Stimulated activated memory B cell treated with anti-CD40 and anti-IgM and Interleukin-4, amounts not matched to agents 10 μg/mL and 1 μg/mL and 100 μg/mL, for 72 hours (primary cell): ENCODE measurements at regions not wholly inside any gene's neighbourhood (a gene's known extent, or its start where the extent isn't known, plus 50 kb on each side); places are given as distances from the start of the nearest gene placed in this dataset.
"Not testable (repeated sequence)": the region's sequence is repeated elsewhere in the genome, so short reads cannot be mapped to it uniquely, and the experiment has no call there.

Experiments
- ATAC-seq: fragments of 150-1000 bp; cut with Tn5 transposase; 2 replicates; pipeline ENCODE4 v1.10.0; 2021
- H3K27ac Mint-ChIP-seq: one replicate; pipeline ENCODE4 v1.8.0; 2022; ENCODE audit warnings: mild to moderate bottlenecking, mixed read lengths
- H3K27me3 Mint-ChIP-seq: one replicate; pipeline ENCODE4 v1.8.0; 2022; ENCODE audit warnings: mixed read lengths
- H3K36me3 Mint-ChIP-seq: one replicate; pipeline ENCODE4 v1.8.0; 2022; ENCODE audit warnings: mixed read lengths
- H3K4me1 Mint-ChIP-seq: one replicate; pipeline ENCODE4 v1.8.0; 2022; ENCODE audit warnings: mixed read lengths
- H3K4me3 Mint-ChIP-seq: one replicate; pipeline ENCODE4 v1.8.0; 2022; ENCODE audit warnings: mild to moderate bottlenecking, moderate library complexity, mixed read lengths
- H3K9me3 Mint-ChIP-seq: one replicate; pipeline ENCODE4 v1.8.0; 2022; ENCODE audit warnings: mixed read lengths

DNA sequence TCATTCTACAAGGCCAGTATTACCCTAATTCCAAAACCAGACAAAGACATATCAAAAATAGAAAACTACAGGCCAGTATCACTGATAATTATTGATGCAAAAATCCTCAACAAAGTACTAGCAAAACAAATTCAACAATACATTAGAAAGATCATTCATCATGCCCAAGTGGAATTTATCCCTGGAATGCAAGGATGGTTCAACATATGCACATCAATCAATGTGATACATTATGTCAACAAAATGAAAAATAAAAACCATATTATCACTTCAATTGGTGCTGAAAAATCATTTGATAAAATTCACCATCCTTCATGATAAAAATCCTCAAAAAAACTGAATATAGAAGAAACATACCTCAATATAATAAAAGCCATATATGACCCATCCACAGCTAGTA lies 115.2 kb upstream of the SLC27A6 start:
- peaks cover 24% of the 10 kb centered on the region for H3K9me3 Mint-ChIP-seq
- no peaks in the 10 kb centered on the region for H3K36me3 Mint-ChIP-seq
- H3K4me1 Mint-ChIP-seq = no peaks in the 10 kb centered on the region
- ATAC-seq = no peak
- no peak overlapping the region for H3K27ac Mint-ChIP-seq
- H3K27me3 Mint-ChIP-seq = no peaks in the 10 kb centered on the region
- H3K4me3 Mint-ChIP-seq = no peak overlapping the region

GRCh38 chr5:128854931-128855330 lies 110.4 kb upstream of the SLC27A6 start:
- Mint-ChIP-seq H3K27me3 (no peaks in the 10 kb centered on the region), H3K4me1 (no peaks in the 10 kb centered on the region), H3K36me3 (no peaks in the 10 kb centered on the region), H3K9me3 (peaks cover 20% of the 10 kb centered on the region), H3K27ac (no peak overlapping the region), H3K4me3 (no peak overlapping the region)
- ATAC-seq = peak; percentile 45

GRCh38 chr5:128857076-128857677 lies 108.1 kb upstream of the SLC27A6 start:
- no peaks in the 10 kb centered on the region for H3K4me1 Mint-ChIP-seq
- no peak overlapping the region for H3K27ac Mint-ChIP-seq
- no peak overlapping the region for H3K4me3 Mint-ChIP-seq
- no peaks in the 10 kb centered on the region for H3K27me3 Mint-ChIP-seq
- ATAC-seq = no peak
- no peaks in the 10 kb centered on the region for H3K36me3 Mint-ChIP-seq
- H3K9me3 Mint-ChIP-seq = peaks cover 14% of the 10 kb centered on the region

GRCh38 chr5:128858995-128859394 lies 106.3 kb upstream of the SLC27A6 start:
- H3K4me3 Mint-ChIP-seq = no peak overlapping the region
- peaks cover 10% of the 10 kb centered on the region for H3K9me3 Mint-ChIP-seq
- no peaks in the 10 kb centered on the region for H3K36me3 Mint-ChIP-seq
- no peak for ATAC-seq
- H3K27ac Mint-ChIP-seq = no peak overlapping the region
- H3K27me3 Mint-ChIP-seq = no peaks in the 10 kb centered on the region
- H3K4me1 Mint-ChIP-seq = no peaks in the 10 kb centered on the region

DNA sequence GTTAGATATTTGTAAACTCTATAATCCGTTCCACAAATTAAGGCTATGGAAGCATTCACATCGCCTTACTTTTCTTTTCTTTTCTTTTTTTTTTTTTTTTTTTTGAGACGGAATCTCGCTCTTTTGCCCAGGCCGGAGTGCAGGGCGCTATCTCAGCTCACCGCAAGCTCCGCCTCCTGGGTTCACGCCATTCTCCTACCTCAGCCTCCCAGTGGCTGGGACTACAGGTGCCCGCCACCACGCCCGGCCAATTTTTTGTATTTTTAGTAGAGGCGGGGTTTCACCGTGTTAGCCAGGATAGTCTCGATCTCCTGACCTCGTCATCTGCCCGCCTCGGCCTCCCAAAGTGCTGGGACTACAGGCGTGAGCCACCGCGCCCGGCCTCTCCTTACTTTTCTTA lies 104.1 kb upstream of the SLC27A6 start:
- not testable (repeated sequence) for H3K27me3 Mint-ChIP-seq, ATAC-seq, H3K27ac Mint-ChIP-seq, H3K4me1 Mint-ChIP-seq, H3K9me3 Mint-ChIP-seq, H3K36me3 Mint-ChIP-seq, H3K4me3 Mint-ChIP-seq

GRCh38 chr5:128869970-128870369 lies 95.3 kb upstream of the SLC27A6 start:
- Mint-ChIP-seq H3K4me1 (no peaks in the 10 kb centered on the region), H3K9me3 (peaks cover 3% of the 10 kb centered on the region), H3K27me3 (no peaks in the 10 kb centered on the region), H3K27ac (no peak overlapping the region), H3K4me3 (no peak overlapping the region), H3K36me3 (no peaks in the 10 kb centered on the region)
- no peak for ATAC-seq

GRCh38 chr5:128870373-128870772 lies 94.9 kb upstream of the SLC27A6 start:
- no peaks in the 10 kb centered on the region for H3K27me3 Mint-ChIP-seq
- no peaks in the 10 kb centered on the region for H3K4me1 Mint-ChIP-seq
- no peak overlapping the region for H3K4me3 Mint-ChIP-seq
- no peak overlapping the region for H3K27ac Mint-ChIP-seq
- H3K9me3 Mint-ChIP-seq = peaks cover 3% of the 10 kb centered on the region
- ATAC-seq = no peak
- no peaks in the 10 kb centered on the region for H3K36me3 Mint-ChIP-seq

DNA sequence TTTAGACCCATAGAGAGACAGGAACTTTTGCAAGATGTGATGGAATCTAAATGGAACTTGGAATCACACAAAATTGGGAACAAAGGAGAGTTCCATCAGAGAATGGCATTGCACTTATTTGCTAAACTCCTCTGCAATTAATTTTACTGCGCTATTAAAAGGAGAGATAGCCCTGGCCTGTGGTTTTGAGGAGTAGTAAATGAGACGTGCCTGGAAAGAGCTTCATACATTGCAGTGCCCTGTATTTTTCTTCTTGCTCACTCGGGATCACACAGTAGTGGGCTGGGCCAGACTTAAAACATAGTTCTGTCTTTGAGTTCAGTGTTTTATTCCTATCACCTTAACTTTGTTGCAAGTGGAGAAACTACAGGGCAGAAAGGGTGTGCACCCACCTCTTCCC lies 94.4 kb upstream of the SLC27A6 start:
- H3K27me3 Mint-ChIP-seq = no peaks in the 10 kb centered on the region
- H3K36me3 Mint-ChIP-seq = no peaks in the 10 kb centered on the region
- ATAC-seq = no peak
- H3K9me3 Mint-ChIP-seq = peaks cover 3% of the 10 kb centered on the region
- H3K27ac Mint-ChIP-seq = no peak overlapping the region
- H3K4me3 Mint-ChIP-seq = no peak overlapping the region
- H3K4me1 Mint-ChIP-seq = no peaks in the 10 kb centered on the region

DNA sequence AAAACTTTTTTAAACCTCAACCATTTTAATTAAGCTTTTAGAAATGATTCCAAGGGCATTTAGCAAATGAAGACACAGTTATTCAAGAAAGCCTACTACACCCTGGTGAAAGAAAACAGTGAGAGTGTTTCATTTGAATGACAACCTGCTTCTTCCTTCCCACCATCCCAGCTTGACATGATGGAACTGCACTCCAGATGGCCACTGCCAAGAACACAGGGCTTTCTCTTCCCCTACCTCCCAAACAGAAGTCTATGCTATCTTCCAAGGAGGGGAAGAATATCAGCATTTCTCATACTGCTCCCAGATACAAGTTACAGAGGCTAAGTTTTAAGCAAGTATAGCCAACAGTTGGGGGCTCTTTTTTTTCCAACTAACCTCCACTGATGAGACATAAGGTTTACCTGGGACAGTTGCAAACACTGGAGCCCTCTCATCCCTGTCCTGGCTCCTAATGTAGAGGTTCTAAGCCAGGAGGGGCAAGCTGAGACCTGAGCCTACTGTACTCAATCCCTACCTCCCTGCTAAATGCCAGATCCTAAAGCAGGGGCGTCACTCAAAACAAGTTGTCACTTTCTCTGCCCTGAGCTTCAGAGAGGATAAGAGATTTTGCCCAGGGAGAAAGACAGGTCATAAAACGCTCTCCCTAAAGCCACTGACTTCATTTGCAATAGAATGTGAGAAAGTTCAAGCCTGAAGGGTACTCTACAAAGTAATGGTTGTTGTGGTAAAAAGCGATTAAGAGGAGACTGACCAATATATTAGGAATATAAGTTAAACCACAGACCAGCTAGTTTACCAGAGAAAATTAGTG lies 88.5 kb upstream of the SLC27A6 start:
- no peaks in the 10 kb centered on the region for H3K27me3 Mint-ChIP-seq
- H3K9me3 Mint-ChIP-seq = no peaks in the 10 kb centered on the region
- no peaks in the 10 kb centered on the region for H3K4me1 Mint-ChIP-seq
- H3K4me3 Mint-ChIP-seq = no peak overlapping the region
- no peak for ATAC-seq
- no peak overlapping the region for H3K27ac Mint-ChIP-seq
- H3K36me3 Mint-ChIP-seq = no peaks in the 10 kb centered on the region

DNA sequence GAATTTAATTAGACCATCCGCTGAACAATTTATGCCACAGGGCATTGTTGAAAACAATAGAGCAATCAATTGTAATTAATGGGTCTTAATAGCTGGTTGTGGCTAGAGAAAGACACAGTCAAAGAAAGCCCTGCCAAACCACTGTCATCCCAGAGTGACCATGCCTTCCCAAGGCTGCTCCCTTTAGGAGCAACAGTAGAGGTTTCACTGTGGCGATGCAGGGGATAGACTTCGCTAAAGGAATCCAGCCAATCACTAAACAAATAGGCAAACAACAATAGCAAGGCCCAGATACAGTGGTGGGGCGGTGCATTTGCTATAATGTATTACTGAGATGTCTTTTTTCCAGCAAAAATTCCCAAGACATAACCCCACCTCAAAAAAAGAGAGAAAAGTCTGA lies 87.8 kb upstream of the SLC27A6 start:
- H3K36me3 Mint-ChIP-seq = no peaks in the 10 kb centered on the region

GRCh38 chr5:128881502-128882018 lies 83.7 kb upstream of the SLC27A6 start:
- Mint-ChIP-seq H3K27ac (no peak overlapping the region), H3K4me3 (no peak overlapping the region), H3K36me3 (no peaks in the 10 kb centered on the region), H3K9me3 (peaks cover 5% of the 10 kb centered on the region), H3K4me1 (no peaks in the 10 kb centered on the region), H3K27me3 (no peaks in the 10 kb centered on the region)
- ATAC-seq = no peak

More for the DNA sequence above, 87.8 kb upstream of the SLC27A6 start:
- no peaks in the 10 kb centered on the region for H3K27me3 Mint-ChIP-seq
- H3K9me3 Mint-ChIP-seq = no peaks in the 10 kb centered on the region
- H3K27ac Mint-ChIP-seq = no peak overlapping the region
- ATAC-seq = no peak
- no peaks in the 10 kb centered on the region for H3K4me1 Mint-ChIP-seq
- H3K4me3 Mint-ChIP-seq = no peak overlapping the region

GRCh38 chr5:128885649-128886255 lies 79.5 kb upstream of the SLC27A6 start:
- ATAC-seq = no peak
- Mint-ChIP-seq H3K9me3 (peaks cover 5% of the 10 kb centered on the region), H3K36me3 (no peaks in the 10 kb centered on the region), H3K4me3 (no peak overlapping the region), H3K27ac (no peak overlapping the region), H3K4me1 (no peaks in the 10 kb centered on the region), H3K27me3 (no peaks in the 10 kb centered on the region)

DNA sequence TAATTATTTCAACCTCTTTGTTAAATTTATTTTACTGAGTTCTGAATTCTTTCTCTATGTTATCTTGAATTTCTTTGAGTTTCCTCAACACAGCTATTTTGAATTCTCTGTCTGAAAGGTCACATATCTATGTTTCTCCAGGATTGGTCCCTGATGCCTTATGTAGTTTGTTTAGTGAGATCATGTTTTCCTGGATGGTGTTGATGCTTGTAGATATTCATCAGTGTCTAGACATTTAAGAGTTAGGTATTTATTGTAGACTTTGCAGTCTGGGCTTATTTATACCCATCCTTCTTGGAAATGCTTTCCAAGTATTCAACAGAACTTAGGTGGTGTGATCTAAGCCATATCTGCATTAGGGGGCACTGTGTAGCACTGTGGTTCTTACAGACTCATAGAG lies 70.2 kb upstream of the SLC27A6 start:
- Mint-ChIP-seq H3K36me3 (no peaks in the 10 kb centered on the region), H3K27me3 (peaks cover 11% of the 10 kb centered on the region), H3K4me1 (no peaks in the 10 kb centered on the region), H3K4me3 (no peak overlapping the region), H3K9me3 (peaks cover 7% of the 10 kb centered on the region), H3K27ac (no peak overlapping the region)
- no peak for ATAC-seq

DNA sequence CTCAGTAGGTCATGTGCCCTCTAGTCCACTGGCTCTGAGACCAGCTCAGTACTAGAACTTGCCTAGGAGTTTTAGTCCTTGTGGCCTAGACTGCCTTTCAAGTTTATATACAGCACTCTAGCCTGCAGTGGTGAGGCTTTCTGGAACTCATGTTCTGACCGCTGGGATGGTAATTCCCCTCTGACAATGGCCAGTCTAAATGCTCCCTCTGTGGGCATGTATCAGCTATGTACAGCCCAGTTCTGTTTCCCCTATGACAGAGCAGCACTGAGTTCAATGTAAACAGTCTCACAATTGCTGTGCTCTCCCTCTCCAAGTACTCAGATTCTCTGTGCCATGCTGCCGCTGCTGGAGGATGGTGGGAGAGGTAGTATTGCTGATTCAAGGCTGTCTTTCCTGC lies 68.6 kb upstream of the SLC27A6 start:
- Mint-ChIP-seq H3K27me3 (peaks cover 11% of the 10 kb centered on the region), H3K4me3 (no peak overlapping the region), H3K9me3 (peaks cover 7% of the 10 kb centered on the region), H3K4me1 (no peaks in the 10 kb centered on the region), H3K36me3 (no peaks in the 10 kb centered on the region), H3K27ac (no peak overlapping the region)
- peak; percentile 47 for ATAC-seq

DNA sequence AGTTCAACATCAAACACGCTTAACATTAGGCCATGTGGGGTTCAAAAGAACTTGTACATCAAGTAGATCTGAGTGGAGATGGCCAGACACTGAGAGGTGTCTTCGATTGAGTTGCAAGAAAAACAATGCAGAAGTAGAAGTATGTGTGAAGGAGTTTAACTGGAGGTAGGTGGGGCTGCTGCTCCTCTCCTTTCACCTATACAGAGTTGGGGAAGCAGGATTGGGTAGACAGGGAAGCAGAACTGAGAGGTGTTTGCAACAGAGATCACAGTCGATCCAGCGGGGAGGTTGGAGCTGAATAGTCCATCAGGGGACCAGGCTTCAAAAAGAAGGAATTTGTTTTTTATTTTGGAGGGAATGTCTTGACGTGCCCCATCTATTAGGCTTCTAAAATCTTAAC lies 61.7 kb upstream of the SLC27A6 start:
- Mint-ChIP-seq H3K36me3 (no peaks in the 10 kb centered on the region), H3K9me3 (no peaks in the 10 kb centered on the region)
- ATAC-seq = no peak

More for the DNA sequence above, 61.7 kb upstream of the SLC27A6 start:
- Mint-ChIP-seq H3K4me1 (no peaks in the 10 kb centered on the region), H3K27ac (no peak overlapping the region), H3K4me3 (no peak overlapping the region), H3K27me3 (no peaks in the 10 kb centered on the region)
